GM10266 (cell line): ENCODE measurements at regions not wholly inside any gene's neighbourhood (a gene's known extent, or its start where the extent isn't known, plus 50 kb on each side); places are given as distances from the start of the nearest gene placed in this dataset.

ENCODE experiments used
- DNase-seq: peaks from one replicate; pipeline ENCODE4 v3.0.0; 2012; ENCODE audit errors: extremely low spot score
- TF ChIP-seq, protein P1 (sequence below): IDR thresholded peaks from 2 replicates; pipeline ENCODE4 v1.5.1; 2012; ENCODE audit warnings: mild to moderate bottlenecking, low read depth; ENCODE audit not compliant: control insufficient read depth, insufficient read depth; ENCODE audit errors: missing control alignments

DNA sequence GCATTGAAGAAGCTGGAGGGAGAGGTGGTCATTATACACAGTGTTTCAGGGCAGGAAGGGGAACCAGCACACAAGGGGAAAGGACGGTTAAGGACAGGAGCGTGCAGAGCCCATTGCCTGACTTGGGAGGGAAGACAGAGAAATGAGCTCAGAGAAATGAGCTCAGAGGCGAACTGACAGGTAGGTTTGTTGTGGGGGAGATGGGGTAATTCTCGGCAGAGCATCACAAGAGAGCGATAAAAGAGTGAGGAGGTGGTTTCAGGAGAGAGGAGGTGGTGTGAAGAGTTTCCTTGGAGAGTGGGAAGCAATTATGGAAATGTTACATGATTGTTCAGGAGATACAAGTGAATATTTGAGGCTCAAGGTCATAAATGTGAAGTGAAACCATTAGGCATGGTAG lies 61.0 kb downstream of the MRGPRX1 start:
- TF ChIP-seq, protein P1, sequence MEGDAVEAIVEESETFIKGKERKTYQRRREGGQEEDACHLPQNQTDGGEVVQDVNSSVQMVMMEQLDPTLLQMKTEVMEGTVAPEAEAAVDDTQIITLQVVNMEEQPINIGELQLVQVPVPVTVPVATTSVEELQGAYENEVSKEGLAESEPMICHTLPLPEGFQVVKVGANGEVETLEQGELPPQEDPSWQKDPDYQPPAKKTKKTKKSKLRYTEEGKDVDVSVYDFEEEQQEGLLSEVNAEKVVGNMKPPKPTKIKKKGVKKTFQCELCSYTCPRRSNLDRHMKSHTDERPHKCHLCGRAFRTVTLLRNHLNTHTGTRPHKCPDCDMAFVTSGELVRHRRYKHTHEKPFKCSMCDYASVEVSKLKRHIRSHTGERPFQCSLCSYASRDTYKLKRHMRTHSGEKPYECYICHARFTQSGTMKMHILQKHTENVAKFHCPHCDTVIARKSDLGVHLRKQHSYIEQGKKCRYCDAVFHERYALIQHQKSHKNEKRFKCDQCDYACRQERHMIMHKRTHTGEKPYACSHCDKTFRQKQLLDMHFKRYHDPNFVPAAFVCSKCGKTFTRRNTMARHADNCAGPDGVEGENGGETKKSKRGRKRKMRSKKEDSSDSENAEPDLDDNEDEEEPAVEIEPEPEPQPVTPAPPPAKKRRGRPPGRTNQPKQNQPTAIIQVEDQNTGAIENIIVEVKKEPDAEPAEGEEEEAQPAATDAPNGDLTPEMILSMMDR = no peak
- no peak for DNase-seq

DNA sequence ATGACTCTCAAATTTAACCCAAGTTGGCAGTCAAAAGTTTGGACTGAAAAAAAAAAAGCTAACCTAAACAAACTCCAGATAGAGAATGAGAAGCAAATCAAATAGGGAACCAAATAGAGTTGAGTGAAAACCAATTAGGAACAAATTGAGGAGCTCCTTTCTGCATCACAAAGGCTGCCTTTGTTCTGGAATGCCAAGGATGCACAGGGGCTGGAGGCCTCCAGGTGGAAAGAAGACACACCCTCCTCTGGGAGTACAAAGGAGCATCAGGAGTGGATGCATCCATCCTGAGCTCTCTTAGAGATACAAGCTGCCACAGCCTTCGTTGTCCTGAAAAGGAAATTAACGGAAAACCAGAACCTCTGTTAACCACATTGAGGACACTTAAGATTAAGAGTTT lies 73.3 kb downstream of the MRGPRX1 start:
- DNase-seq = no peak
- TF ChIP-seq, protein P1 = no peak

DNA sequence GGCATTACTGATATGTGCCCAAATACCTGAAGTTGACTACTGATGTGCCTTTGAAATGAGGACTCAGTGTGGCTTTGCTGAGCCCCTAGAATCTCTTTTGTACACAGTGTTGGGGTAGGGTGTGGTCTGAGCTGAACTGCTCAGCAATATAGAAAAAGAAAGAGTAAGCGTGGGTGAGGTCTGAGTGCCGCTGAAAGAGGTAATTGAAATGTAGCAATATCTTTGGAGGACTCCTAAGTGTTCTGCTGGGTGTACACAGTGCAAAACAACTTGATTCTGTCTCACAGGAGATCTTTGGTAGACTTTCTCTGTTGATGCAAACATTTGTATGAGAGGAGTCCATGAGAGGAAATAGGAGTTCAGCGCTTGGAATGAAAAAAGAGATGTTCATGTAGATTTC lies 73.7 kb upstream of the PTPN5 start:
- TF ChIP-seq, protein P1 = no peak
- no peak for DNase-seq

DNA sequence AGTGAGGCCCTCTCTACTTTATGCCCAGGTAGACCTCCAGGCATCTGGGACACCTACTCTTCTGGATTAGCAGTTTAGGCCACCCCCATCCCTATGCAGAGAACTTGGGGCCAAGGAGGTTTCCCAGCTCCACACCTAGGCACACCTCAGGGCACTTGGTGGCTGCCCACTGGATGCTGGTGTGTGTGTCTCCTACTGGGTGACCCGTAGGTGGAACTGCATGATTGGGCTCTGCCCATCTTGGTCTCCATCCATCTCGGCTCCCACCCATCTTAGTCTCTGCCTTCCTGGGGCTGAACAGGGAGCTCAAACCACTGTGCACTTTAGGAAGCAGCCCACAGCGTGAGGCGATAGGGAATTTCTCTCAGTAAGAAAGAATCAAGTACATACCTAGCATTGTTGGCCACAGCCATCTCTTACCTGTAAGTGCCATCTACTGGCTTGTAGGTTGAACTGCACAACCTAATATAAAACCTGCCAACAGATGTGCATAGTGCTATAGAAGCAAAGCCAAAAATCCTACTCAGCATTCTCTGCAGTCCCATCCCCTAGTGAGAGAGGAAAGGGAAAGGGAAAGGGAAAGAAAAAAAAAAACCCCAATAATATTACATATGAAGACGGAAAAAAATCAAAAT lies 61.6 kb upstream of the PTPN5 start:
- TF ChIP-seq, protein P1 = peak; percentile 66
- DNase-seq = peak; percentile 21

DNA sequence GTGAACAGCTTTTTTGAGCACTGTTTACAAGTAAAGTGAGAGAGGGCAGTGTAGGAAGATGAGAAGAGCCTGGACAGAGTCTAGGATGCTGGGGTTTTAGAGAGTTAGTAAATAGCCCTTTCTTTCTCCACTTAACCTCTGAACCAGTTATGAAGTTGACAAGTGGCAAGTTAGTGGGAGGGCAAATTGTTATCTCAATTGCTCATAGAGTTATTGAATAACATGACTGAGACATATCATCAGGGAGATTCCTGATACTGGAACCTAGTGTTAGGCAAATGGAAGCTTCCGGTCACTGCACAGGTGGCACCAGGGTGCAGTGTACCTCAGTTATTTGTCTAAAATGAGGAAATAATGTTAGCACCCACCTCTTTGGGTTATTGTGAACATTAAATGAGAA lies 57.8 kb upstream of the PTPN5 start:
- TF ChIP-seq, protein P1 = no peak
- DNase-seq = no peak

DNA sequence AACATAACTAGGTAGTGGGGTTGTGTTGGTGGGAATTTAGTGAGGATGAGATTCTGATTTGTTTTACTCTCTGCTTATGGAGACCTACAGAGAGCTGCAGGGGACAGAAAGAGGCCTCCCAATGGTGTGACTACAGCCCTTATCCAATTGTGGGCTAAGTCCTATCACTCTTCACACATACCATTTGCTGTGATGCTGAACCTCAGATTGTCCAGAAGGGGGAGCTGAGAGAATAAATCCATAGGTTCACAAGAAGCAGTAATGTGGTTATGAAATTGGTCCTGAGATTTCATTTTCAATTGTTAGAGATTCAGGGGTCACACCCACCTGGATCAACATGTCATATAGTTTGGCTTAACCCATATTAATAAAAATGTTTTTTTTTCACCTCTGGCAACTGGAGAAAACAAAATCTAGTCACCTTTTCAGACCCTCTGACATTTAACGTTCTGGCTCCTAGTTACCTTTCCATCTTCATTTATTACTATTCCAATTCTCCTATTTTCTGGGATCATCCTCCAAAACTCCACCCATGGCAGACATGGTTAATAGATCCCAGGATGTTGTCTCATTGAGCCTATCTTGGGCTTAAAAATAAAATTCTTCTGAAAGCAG lies 53.3 kb upstream of the PTPN5 start:
- TF ChIP-seq, protein P1 = peak; percentile 60
- peak; percentile 20 for DNase-seq
